GM18870 (cell line): ENCODE measurements at regions not wholly inside any gene's neighbourhood (a gene's known extent, or its start where the extent isn't known, plus 50 kb on each side); places are given as distances from the start of the nearest gene placed in this dataset.

ENCODE experiments used
- ATAC-seq: cut with Tn5 transposase; IDR thresholded peaks from one replicate; pipeline ENCODE4 v1.9.1; 2021; ENCODE audit warnings: moderate library complexity; ENCODE audit not compliant: unreplicated experiment

DNA sequence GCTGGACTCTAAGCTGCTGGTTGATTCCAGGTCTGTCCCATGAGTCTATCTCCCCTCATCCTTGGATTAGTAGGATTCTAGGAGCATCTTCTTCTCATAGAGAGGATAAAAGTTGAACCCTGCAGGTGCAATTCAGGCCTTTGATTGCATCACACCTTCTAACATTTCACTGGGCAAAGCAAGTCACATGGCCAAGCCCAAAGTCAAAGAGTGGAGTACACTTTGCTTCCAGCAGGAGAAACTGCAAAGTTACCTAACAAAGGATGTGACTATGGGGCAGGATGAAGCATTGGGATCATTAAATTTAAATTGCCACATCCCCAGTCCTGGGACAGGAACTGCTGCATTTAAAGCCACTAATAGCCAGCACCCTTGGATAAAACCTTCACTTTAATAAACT is 51.0 kb upstream of the EGFLAM start:
- ATAC-seq: no peak

DNA sequence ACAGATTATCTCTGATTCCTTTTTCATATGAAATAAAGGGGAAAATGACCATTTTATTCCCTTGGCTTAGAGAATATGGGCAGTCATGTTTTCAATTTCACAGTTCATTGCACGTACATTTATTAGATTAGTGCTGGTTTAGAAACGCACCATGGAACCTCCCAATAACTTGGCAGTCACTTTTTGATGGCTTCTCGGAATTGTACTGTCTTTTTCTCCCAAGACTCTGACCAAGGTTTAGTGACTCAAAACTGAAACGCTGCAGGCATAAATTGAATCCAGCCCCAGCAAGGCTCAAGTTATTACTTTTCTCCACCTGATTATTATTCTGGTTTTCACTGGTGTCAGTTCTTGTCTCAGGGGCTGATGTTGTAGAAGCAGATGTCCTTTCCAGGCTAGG is 55.6 kb upstream of the EGFLAM start:
- no peak for ATAC-seq

DNA sequence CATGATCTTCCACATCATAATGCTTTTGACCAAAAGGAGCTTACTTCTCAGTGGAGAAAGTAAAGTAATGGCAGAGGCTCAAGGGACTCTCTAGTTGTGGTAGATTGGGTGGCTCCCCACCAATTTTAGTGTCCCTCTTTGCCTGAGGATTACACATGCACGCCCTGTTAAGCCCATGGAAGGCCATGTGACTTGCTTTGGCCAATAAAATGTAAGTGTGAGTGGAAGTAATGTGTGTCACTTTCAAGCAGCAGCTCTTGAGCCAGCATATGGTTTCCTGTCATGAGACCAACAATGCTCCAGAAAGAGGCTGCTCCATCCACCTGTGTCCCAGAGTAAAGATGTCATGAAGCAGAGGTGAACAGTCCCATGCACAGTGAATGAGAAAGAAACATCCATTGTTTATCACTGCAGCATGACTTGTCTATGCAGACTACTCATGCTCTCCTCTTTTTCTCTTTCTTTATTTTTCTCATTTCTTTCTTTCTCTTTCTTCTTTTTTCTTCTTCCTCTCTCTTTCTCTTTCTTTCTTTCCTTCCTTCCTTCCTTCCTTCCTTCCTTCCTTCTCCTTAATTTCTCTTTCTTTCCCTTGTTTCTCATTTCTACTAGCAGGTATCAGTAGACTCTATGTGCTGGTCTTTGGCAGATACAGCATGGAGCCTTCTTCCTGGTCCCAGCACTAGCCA is 57.3 kb upstream of the EGFLAM start:
- no peak for ATAC-seq

DNA sequence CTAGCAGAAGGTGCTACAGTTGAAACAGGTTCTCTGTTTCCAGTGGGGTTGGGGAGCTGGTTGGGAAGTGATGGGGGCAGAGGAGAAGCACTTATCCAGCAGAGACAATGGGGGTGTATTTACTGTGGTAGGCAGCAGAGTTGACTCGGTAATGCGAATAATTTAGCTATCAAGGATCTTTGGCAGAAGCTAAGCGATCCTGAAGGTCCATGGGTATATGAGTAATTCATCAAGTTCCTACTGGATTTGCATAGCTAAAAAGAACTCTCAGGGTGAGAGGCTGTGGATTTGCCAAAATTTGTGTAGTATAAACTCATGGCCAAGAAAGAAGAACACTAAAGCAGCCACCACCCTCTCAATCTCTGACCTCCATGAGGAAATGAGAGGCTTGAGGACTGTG is 61.2 kb upstream of the EGFLAM start:
- ATAC-seq: no peak

DNA sequence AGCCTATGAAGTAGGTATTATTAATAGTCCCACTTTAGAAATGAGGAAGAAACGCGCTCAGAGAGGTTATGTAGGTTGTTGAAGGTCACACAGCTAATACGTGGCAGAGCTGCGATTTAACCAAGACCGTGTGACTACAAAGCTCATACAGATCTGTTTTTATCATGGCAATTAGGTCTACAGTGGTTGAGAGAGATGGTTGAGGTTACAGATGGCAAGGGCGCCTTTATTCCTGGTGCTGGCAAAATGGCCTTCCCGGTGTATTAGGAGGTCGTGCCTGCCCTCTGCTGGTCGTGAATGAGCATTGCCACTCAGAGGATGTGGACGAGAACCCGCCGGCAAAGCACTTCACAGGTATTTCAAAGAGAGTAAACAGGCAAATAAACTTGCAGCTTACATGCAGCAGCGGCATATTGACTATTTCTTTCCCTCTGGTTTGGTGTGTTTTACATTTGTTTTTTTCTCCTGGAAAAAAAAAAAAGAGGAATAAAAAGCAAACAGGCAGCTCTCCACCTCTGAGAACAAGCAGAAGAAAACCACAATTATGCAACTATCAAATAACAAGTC is 65.3 kb upstream of the EGFLAM start:
- no peak for ATAC-seq

DNA sequence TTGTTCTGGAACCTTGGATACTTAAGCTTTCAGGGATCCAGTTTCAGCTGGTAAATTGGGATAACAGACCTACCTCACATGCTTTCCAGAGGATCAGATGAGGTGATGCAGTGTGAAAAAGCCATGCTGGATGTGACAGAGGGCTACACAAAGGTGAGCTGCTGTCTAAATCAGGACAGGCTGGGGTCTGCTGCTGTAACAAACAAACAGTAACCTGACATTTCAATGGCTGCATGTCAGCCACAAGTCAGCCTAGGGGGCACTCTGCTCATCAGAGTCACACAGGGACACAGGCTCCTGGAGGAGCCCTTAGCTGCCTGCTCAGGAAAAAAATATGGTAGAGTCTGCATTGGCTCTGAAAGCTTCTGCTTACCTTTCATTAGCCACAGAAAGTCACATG is 66.7 kb upstream of the EGFLAM start:
- ATAC-seq: no peak

DNA sequence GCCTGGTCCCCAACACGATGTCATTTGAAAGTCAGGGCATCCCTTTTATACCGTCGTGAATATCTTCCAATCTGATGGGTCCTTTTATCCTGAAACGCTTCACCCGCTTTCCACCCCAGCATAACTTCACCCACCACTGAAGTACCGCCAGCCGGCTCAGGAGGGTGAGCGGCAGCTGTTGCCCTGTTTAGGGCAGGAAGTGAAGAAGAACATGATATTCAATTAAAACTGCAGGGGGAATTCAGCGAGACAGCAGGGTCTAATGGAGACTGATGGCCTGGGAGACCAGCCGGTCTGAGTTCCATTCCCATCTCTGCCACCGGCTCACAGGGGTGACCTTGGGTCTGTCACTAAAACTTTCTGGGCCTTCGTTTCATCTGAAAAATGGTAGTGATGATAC is 68.2 kb upstream of the EGFLAM start:
- no peak for ATAC-seq

DNA sequence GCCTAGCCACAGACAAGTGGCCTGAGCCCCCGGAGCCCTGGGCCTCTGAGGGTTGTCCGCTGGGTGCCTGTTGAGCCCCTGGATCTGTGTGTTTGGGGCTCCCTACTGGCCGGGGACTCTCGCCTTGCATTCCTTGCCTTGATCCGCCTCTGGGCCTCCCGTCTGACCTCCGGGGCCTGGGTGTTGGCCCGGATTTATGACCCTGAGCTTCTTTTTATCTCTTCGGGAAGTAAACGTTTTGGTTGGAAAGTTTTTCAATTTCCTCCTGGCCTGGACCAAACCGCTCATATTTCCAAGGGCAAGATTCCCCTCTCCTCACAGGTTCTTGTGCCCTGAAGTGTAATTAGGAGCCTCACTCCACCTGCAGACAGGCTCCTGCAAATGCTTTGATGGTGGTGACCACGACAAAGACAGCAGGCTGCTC is 69.3 kb upstream of the EGFLAM start:
- ATAC-seq: no peak

DNA sequence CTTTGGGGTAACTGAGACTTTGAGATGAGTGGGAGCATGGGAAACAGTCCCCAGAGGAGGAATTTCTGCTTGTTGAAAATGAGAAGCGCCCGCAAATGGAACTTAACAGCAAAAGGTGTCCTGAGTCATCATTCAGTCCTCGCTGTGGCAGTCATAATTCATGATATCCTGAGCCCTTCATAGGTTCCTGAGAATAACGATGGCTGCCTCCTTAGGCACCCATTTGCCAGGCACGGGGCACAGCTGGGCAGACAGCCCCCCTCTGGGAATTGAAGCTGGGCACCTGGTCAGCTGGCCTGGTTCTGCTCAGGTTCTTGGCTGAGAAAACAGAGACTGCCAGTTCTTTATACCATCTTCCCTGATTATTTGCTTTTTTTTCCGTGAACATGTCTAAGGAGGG is 69.8 kb upstream of the EGFLAM start:
- ATAC-seq: no peak

DNA sequence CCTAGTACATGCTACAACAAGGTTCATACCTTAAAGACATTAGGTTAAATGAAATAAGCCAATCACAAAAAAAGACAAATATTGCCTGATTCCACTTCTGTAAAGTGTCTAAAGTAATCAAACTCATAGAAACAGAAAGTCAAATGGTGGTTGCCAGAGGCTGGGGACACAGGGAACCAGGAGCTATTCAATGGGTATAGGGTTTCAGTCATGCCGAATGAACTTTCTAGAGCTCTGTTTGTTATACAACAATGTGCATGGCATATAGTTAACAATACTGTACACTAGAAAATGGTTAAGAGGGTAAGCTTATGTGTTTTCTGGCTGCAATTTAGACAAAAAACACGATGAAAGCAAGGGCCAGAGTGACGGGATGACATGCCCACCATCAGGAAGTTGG is 70.8 kb upstream of the EGFLAM start:
- no peak for ATAC-seq

DNA sequence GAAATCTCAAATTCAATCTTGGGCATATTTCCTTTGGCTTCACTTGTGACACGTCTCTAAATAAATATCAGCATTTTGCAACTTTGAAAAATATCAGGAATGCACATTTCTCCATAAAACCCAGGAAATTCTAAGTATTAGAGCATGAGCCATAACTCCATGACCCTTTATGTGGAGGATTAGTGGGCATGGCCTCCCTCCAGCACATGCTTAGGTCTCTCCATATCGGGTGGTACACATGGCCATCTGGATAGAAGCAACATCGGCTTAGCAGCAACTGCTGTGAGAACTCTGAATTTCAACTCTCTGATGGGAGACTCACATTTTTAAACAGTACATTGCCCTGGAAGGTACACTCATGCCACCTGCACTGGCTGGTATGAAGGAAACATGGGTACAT is 73.7 kb upstream of the EGFLAM start:
- no peak for ATAC-seq

DNA sequence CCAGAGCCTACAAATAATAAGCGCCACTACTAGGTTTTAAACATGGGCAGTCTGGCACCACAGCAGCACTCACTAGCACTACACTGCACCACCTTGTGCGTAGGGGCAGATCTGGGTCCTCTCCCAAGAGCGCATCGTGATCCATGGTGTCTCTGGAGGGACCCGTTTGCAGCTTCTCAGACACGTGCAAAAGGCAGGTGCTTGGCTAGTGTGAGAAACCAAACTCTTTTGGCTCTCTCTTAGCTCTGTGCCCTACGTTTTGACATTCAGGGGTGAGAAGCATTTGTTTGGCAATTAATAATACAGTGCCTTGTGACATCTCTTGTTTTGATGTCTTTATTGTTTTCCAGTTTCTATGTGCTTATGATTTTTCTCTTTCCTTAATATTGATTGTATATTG is 75.4 kb upstream of the EGFLAM start:
- ATAC-seq: no peak

DNA sequence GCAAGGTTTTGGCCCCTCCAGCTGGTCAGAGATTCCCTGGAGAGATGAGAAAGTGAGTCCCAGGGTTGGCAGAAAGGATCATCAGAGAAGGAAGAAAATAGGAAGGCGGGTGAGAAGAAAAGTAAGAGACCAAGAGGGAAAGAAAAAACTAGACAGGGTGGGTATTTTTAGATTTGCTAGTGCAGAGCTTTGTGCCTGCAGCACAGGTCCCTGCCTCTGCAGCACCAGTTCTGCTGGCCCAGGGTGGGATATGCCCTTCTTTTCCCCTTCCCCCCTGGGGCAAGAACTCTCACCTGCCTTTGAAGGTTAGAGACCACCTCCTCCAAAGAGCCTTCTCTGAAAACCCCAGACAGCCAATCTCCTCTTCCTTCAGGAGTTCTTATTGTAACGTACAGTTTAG is 90.3 kb upstream of the EGFLAM start:
- ATAC-seq: no peak

DNA sequence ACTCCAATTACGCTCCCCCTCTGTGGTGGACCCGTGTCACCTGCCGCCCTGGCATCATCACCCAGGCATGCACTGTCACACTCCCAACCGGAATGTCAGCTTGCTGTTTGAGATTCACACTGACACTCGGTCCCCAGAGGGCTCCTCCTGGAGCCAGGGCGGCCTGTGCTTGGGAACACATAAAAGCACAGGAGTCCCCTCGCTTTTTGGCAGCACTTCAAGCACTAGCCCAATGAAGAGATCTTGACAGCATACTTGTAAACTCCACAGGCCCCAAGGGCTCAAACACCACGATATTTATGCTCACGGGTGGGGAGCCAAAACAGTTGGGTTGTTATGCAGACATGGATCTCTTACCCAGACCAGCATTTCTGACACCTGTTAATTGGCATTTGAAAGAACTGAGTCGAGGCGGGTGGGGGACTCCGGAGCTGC is 90.8 kb upstream of the EGFLAM start:
- no peak for ATAC-seq

DNA sequence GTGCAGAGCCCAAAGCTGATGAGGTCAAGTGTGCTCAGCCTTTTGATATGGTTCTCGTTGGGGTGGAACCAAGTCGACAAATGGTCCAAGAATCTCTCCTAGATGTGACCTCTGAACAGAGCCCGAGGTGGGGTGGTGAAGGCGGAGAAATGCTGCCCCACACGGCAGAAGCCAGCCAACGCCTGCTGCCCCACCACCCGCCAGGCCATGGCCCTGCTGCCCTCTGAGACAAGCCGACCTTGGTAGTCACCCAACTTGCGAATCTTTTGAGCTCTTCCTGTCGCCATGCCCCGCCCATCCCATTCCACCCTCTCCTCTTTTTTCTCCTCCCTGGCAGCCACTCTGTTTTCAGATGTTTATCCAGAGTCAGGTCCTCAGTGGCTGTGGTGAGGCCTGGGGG is 91.5 kb upstream of the EGFLAM start:
- no peak for ATAC-seq

DNA sequence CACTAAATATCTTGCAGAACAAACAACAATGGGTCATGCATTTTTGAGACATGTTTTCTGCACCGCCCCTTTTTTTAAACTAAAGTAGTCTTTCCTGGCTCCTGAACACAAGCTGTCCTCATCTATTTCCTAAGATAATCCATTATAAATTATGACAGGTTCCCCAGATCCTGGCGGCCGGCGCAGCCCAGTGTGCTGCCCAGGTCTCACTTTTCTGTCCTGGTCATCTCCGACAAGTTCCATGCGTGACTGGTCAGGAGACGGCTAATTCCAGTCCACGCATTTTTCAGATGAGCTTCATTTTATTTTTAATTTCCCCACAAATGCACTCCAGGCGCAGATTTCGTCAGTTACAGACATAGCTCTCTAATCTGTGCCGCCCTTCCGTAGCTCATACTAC is 92.9 kb upstream of the EGFLAM start:
- no peak for ATAC-seq

DNA sequence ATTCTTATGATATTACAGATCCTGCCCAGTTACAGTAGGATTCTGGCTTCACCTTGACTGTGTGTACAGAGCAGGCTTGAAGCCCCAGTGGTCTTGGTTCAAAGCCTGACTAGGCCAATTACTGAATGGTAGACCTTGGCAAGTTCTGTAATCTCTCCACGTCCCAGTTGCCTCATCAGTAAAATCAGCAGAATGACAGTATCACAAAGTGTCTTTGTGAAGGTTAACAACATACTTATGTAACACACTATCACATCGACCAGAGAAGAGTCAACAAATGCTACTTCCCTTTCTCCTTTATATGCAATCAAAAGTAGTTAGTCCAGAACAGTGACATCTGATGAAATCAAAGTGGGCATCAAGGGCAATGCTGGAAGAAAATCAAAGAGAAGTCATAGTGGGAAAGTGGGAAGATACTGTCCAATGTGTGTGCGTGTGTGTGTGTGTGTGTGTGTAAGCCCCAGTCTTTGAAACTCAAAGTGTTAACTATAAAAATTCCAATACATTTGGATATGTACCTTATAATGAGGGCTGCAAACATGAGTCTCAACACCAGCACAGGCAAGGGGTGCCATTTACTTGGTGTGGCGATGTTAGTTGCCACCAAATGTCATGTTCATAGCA is 93.5 kb upstream of the EGFLAM start:
- no peak for ATAC-seq

DNA sequence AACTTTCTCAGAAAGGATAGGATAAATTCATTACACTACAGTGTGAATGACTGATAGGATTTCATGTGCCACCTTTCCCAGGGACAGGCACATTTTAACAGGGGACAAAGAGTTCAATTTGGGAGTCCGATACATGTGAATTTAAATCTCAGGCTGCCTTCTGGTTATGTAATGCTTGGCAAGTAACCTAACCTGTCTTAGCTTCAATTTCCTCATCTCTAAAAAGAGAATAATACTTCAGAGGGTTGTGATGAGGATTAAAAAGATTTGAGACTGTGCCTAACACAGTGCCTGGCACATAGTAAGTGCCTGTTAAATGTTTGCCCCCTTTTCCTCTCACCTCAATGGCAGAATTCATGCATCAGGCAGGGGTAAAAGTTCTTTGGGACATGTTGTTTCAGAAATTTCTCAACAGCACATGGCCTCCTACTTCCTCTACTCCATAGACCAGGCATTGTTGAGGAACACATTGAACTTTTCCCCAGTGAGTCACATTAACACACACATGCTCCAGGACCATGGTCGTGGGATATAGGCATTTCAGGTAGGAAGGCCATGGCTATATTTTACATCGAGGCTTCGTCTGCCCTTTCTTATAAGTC is 94.6 kb upstream of the EGFLAM start:
- no peak for ATAC-seq

DNA sequence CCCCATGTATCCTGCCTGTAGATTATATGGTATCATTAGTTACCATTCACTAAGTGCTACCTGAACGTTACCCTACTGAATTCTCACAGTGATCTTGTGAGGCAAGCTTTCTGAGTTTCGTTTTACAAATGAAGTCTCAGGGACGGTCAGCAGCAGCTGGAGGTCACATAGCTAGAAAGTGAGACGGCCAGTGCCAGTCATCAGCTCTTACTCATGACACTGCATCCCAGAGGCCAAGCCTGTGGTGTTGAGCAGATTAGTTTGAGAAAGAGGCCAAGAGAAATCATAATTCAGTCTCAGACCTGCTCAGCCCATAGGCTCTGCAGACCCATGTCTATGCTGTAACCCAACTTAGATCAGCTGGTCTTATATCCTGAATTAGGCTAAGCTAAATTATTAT is 95.7 kb upstream of the EGFLAM start:
- ATAC-seq: no peak

DNA sequence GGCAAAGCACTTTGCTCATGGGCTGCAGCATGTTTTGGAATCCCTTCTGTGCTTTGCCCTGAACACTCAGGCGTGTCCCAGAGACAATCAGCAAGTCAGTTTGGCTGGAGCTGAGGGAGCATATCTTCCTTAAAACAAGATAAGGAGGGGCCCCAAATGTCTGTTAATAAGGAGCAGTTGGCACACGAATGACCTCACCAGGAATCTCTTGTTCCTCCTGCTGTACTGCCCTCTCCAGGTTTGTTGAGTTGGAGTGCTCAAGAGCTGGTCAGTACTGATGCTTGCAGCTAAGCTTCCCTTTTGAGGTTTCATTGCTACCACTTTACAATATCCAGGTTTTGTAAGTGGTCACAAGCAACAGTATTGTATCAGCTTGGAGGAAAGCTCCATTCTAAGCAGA is 101.3 kb upstream of the EGFLAM start:
- ATAC-seq: no peak

DNA sequence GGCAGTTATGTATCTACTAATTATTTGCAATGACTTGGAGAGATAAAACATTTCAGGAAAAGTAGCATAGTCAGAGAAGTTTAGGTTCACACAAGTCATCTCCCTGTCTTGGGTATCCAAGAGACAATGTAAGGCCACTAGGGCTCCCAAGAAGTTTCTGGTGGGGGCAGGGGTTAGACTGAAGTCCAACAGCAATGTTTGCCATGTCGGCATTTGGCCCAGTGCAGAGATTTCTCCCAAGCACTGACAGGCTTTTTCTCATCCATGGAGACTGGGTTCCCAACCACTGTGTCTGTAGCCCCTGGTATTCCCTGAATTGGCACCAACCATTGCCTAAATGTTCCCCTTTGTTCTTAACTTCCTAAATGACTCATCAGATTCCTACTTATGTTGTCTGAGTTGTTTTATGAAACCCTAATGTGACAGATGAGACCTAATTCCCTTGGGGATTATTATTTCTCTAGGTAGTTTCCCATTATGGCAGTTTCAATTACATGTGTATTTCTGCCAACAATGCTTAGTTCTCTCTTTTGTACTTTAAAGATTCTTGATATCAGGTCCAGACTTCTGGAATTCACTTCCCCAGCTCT is 103.6 kb upstream of the EGFLAM start:
- ATAC-seq: no peak

DNA sequence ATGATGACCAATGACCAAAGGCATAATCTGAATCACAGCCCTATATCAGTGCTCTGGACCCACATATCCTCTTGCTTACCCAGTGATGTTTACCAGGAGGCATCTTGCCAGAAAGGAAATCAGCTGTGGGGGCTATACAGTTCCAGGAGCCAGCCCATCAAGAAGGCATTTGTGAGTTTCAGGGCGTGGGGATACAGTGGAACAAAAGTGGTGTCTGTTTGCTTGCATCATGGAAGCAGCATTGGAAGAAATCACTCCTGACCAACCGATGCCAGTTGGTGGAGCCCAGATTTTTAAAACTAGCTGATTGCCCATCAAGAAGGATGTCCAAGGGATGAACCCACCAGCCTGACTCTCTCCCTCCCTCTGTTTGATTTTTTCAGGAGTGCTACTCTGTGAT is 106.5 kb upstream of the EGFLAM start:
- ATAC-seq: no peak
